GM12892 (cell line): ENCODE measurements at regions not wholly inside any gene's neighbourhood (a gene's known extent, or its start where the extent isn't known, plus 50 kb on each side); places are given as distances from the start of the nearest gene placed in this dataset.

Experiments
- POLR2A ChIP-seq: IDR thresholded peaks from 2 replicates; pipeline ENCODE4 v1.6.1; 2011; ENCODE audit warnings: low read depth, low read length, control low read depth
- POLR2AphosphoS5 ChIP-seq: IDR thresholded peaks from 2 replicates; pipeline ENCODE4 v1.6.1; 2011; ENCODE audit warnings: low read depth, low read length, control low read depth
- TAF1 ChIP-seq: IDR thresholded peaks from 2 replicates; pipeline ENCODE4 v1.6.1; 2011; ENCODE audit warnings: low read depth, mild to moderate bottlenecking, control low read depth, low read length, borderline replicate concordance

DNA sequence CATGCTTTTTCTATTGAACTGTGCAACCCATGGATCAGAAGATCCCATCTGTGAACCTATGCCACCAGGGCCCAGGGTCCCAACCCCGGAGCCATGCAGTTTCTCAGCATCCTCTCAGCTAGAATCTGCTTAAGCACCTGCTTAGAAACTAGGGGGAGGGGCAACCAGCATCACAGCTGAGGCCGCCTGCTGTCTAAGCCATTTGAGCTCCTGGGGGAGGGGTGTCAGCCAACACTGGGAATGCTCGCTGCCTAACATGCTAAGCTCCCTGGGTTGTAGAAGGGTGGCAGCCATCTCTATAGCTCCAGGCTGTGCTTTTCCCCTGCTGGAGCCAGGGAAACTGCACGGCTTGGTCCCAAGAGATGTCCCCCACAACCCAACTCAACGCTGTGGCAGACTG is 322.8 kb downstream of the EDEM1 start:
- no peak for TF ChIP-seq POLR2A
- TF ChIP-seq POLR2AphosphoS5, result no peak
- TF ChIP-seq TAF1, result no peak
